NB4 (cell line): ENCODE measurements at regions not wholly inside any gene's neighbourhood (a gene's known extent, or its start where the extent isn't known, plus 50 kb on each side); places are given as distances from the start of the nearest gene placed in this dataset.

Experiments used
- CTCF ChIP-seq: IDR thresholded peaks from one replicate; pipeline ENCODE4 v1.5.1; 2012; ENCODE audit warnings: low read depth, low read length
- MYC ChIP-seq: IDR thresholded peaks from 2 replicates; pipeline ENCODE4 v1.6.1; 2011; ENCODE audit warnings: low read depth, low read length
- POLR2A ChIP-seq: IDR thresholded peaks from 2 replicates; pipeline ENCODE4 v1.6.1; 2011; ENCODE audit warnings: mild to moderate bottlenecking; ENCODE audit not compliant: insufficient read length; ENCODE audit errors: extremely low read depth

- TF ChIP-seq POLR2A (no peak), CTCF (no peak), MYC (no peak)
Measured at GRCh38 chr4:14800977-14801376, 201.3 kb upstream of the CPEB2 start.
